HepG2 (cell line): ENCODE measurements at regions not wholly inside any gene's neighbourhood (a gene's known extent, or its start where the extent isn't known, plus 50 kb on each side); places are given as distances from the start of the nearest gene placed in this dataset.

Source experiments
- ATAC-seq: fragments of 200-7000 bp; cut with Tn5 transposase; 3 replicates; pipeline ENCODE4 v1.9.1; 2020; ENCODE audit warnings: mild to moderate bottlenecking, moderate library complexity
- BruUV-seq: library from RNA; stranded (reverse); fragments of 400-500 nt; replicated peaks from 2 replicates; lab custom pipeline; 2021; lab: Mats Ljungman, UMichigan
- CTCF ChIA-PET: fragments of 300-600 bp; formaldehyde crosslinking; extraction: SDS; loops from one replicate; lab custom pipeline; 2021; ENCODE audit warnings: low total read pairs, inconsistent platforms, low intra/inter-chr PET ratio; lab: Yijun Ruan, JAX
- POLR2A ChIA-PET: fragments of 350-600 bp; sonication (Branson Sonifier 250); formaldehyde crosslinking; loops from one replicate; lab custom pipeline; 2020; ENCODE audit warnings: antibody characterized with exemption, inconsistent platforms; lab: Yijun Ruan, JAX
- DNase-seq: peaks from one replicate; pipeline ENCODE4 v3.0.0-alpha.2; 2015; ENCODE audit warnings: low spot score
- FAIRE-seq: peaks from 3 replicates; lab custom pipeline; 2011; peaks lifted over from hg19 to GRCh38; lab: Jason Lieb, UNC
- H2AFZ ChIP-seq: one replicate; pipeline ENCODE4 v1.6.1; 2011; ENCODE audit warnings: low read length, inconsistent platforms
- H3K27ac ChIP-seq: fragments of 300-600 bp; 3 replicates; pipeline ENCODE4 v1.8.0; 2011; ENCODE audit warnings: mixed run types, mild to moderate bottlenecking, mixed read lengths, low read length, inconsistent platforms; ENCODE audit not compliant: insufficient read depth; ENCODE audit errors: extremely low read length
- H3K27me3 ChIP-seq, 2 experiments: fragments of 200-600 bp in 1 of 2; 2 replicates in 1 of 2; 3 replicates in 1 of 2; pipeline versions ENCODE4 v1.6.0 to v1.8.0; 2011; ENCODE audit warnings: low read length in 2 of 2, mild to moderate bottlenecking in 2 of 2, moderate library complexity in 2 of 2, inconsistent platforms in 1 of 2; ENCODE audit not compliant: insufficient read depth in 2 of 2, control insufficient read depth in 1 of 2
- H3K36me3 ChIP-seq, 2 experiments: fragments of 200-600 bp in 1 of 2; replicated peaks in 1 of 2; 2 replicates in 1 of 2; 3 replicates in 1 of 2; pipeline versions ENCODE4 v1.5.1 to v1.8.0; 2011; ENCODE audit warnings: low read length in 2 of 2, inconsistent platforms in 1 of 2; ENCODE audit not compliant: insufficient read depth in 2 of 2, control insufficient read depth in 1 of 2
- H3K4me1 ChIP-seq: 2 replicates; pipeline ENCODE4 v1.5.1; 2012; ENCODE audit warnings: low read length, inconsistent platforms; ENCODE audit not compliant: insufficient read depth
- H3K4me2 ChIP-seq: 2 replicates; pipeline ENCODE4 v1.6.0; 2011; ENCODE audit warnings: low read depth, low read length, inconsistent platforms
- H3K4me3 ChIP-seq, 3 experiments: fragments of 200-600 bp in 1 of 3; sonication (generic), shearing (Covaris generic) in 1 of 3; replicated peaks in 1 of 3; 2 replicates each; pipeline ENCODE4 v1.5.1; 2011 to 2016; ENCODE audit warnings: low read length in 3 of 3, inconsistent platforms in 2 of 3, low read depth in 2 of 3, mild to moderate bottlenecking in 2 of 3, control low read depth in 1 of 3, mixed read lengths in 1 of 3; ENCODE audit not compliant: insufficient read depth in 1 of 3
- H3K79me2 ChIP-seq: one replicate; pipeline ENCODE4 v1.6.1; 2011; ENCODE audit warnings: low read length, inconsistent platforms; ENCODE audit not compliant: insufficient read depth
- H3K9ac ChIP-seq: 2 replicates; pipeline ENCODE4 v1.6.0; 2011; ENCODE audit warnings: mild to moderate bottlenecking, low read depth, low read length, inconsistent platforms; ENCODE audit not compliant: insufficient read depth
- H3K9me3 ChIP-seq: 2 replicates; pipeline ENCODE4 v1.5.1; 2012; ENCODE audit warnings: mild to moderate bottlenecking, low read length
- H4K20me1 ChIP-seq: 2 replicates; pipeline ENCODE4 v1.6.0; 2011; ENCODE audit warnings: inconsistent platforms, mild to moderate bottlenecking, low read length, moderate library complexity; ENCODE audit not compliant: insufficient read depth
- CBX2 ChIP-seq, 2 experiments: fragments of 200-600 bp in 1 of 2; sonication (generic); formaldehyde crosslinking in 1 of 2; IDR thresholded peaks; 2 replicates each; pipeline versions ENCODE4 v1.7.0 to v1.8.1; 2018 to 2022; ENCODE audit warnings: low read depth in 2 of 2, low read length in 1 of 2, mild to moderate bottlenecking in 1 of 2, missing genetic modification reagents in 1 of 2
- FOXK1 ChIP-seq: sonication (generic); formaldehyde crosslinking; IDR thresholded peaks from 2 replicates; pipeline ENCODE4 v1.4.0; 2020; ENCODE audit warnings: low read depth, missing genetic modification reagents, borderline replicate concordance
- KAT2B ChIP-seq: fragments of 150-350 bp; IDR thresholded peaks from 2 replicates; pipeline ENCODE4 v1.6.1; 2014; ENCODE audit warnings: low read depth, low read length, borderline replicate concordance
- PTBP1 ChIP-seq: fragments of 200-400 bp; formaldehyde crosslinking; IDR thresholded peaks from 2 replicates; pipeline ENCODE4 v1.6.1; 2018; ENCODE audit warnings: low read length, low read depth; ENCODE audit not compliant: poor library complexity, severe bottlenecking
- SOX6 ChIP-seq, 2 experiments: fragments of 450-650 bp in 1 of 2; sonication (generic) in 1 of 2; formaldehyde crosslinking in 1 of 2; IDR thresholded peaks; 2 replicates each; pipeline versions ENCODE4 v1.4.0 to v1.6.1; 2017 to 2020; ENCODE audit warnings: antibody characterized with exemption in 1 of 2, mild to moderate bottlenecking in 1 of 2, missing genetic modification reagents in 1 of 2
- SP140L ChIP-seq: sonication (generic); formaldehyde crosslinking; IDR thresholded peaks from 2 replicates; pipeline ENCODE4 v1.4.0; 2020; ENCODE audit warnings: missing genetic modification reagents, borderline replicate concordance
- SRSF4 ChIP-seq: fragments of 200-400 bp; formaldehyde crosslinking; IDR thresholded peaks from one replicate; pipeline ENCODE4 v1.6.1; 2018; ENCODE audit warnings: mild to moderate bottlenecking, low read depth, low read length, moderate library complexity; ENCODE audit not compliant: poor library complexity, severe bottlenecking
- TCF7 ChIP-seq: sonication (generic); IDR thresholded peaks from 2 replicates; pipeline ENCODE4 v1.6.1; 2016; ENCODE audit warnings: antibody characterized with exemption, low read depth
- TFAP4 ChIP-seq: sonication (generic); IDR thresholded peaks from 2 replicates; pipeline ENCODE4 v1.6.1; 2016; ENCODE audit warnings: low read depth, borderline replicate concordance
- THAP7 ChIP-seq: sonication (generic); formaldehyde crosslinking; IDR thresholded peaks from 2 replicates; pipeline ENCODE4 v1.8.1; 2023; ENCODE audit warnings: mild to moderate bottlenecking, missing genetic modification reagents
- U2AF2 ChIP-seq: fragments of 200-400 bp; formaldehyde crosslinking; IDR thresholded peaks from 2 replicates; pipeline ENCODE4 v1.6.1; 2017; ENCODE audit warnings: low read depth, mild to moderate bottlenecking, low read length
- ZBTB42 ChIP-seq: sonication (generic); formaldehyde crosslinking; IDR thresholded peaks from 2 replicates; pipeline ENCODE4 v1.5.0; 2020; ENCODE audit warnings: mild to moderate bottlenecking, missing genetic modification reagents
- ZFAT ChIP-seq: sonication (generic); formaldehyde crosslinking; conservative IDR thresholded peaks from 2 replicates; pipeline ENCODE4 v1.8.1; 2023; ENCODE audit warnings: missing genetic modification reagents, inconsistent platforms
- ZFP36L2 ChIP-seq: sonication (generic); formaldehyde crosslinking; IDR thresholded peaks from 2 replicates; pipeline ENCODE4 v1.4.0; 2020; ENCODE audit warnings: missing genetic modification reagents
- ZFY ChIP-seq: sonication (generic); formaldehyde crosslinking; IDR thresholded peaks from 2 replicates; pipeline ENCODE4 v1.4.0; 2020; ENCODE audit warnings: missing genetic modification reagents
- ZKSCAN8 ChIP-seq: IDR thresholded peaks from 2 replicates; pipeline ENCODE4 v1.6.1; 2016; ENCODE audit warnings: borderline replicate concordance, missing genetic modification reagents, missing compliant biosample characterization
- ZNF136 ChIP-seq: sonication (generic); formaldehyde crosslinking; IDR thresholded peaks from 2 replicates; pipeline ENCODE4 v1.8.1; 2022; ENCODE audit warnings: low read depth, mild to moderate bottlenecking, moderate library complexity, missing genetic modification reagents
- ZNF275 ChIP-seq: sonication (generic); formaldehyde crosslinking; IDR thresholded peaks from 2 replicates; pipeline ENCODE4 v1.8.0; 2022; ENCODE audit warnings: missing genetic modification reagents, mild to moderate bottlenecking, inconsistent platforms, borderline replicate concordance
- ZNF282 ChIP-seq: fragments of 450-650 bp; IDR thresholded peaks from 2 replicates; pipeline ENCODE4 v1.6.1; 2018; ENCODE audit not compliant: partially characterized antibody
- WGBS: methylation state at CpG from one replicate; pipeline ENCODE4 v1.1.6; 2017; ENCODE audit warnings: low lambda C conversion rate; 5-methylcytosine and 5-hydroxymethylcytosine counted together
- in situ Hi-C: cut with HindIII; loops from 2 replicates; pipeline ENCODE4 v1.10.0; 2017; ENCODE audit warnings: low pct_unique_long_range_greater_than_20kb; ENCODE audit not compliant: extremely low pct_ligation_motif_present
- intact Hi-C: fragments of 100-400 bp; cut with micrococcal nuclease; formaldehyde crosslinking; loops from one replicate; pipeline ENCODE4 v1.10.0; 2022; ENCODE audit not compliant: unreplicated experiment
- TF ChIP-seq, protein P1 (sequence below): sonication (generic); formaldehyde crosslinking; IDR thresholded peaks from 2 replicates; pipeline ENCODE4 v1.5.1; 2020; ENCODE audit warnings: mild to moderate bottlenecking, missing genetic modification reagents, moderate library complexity

DNA sequence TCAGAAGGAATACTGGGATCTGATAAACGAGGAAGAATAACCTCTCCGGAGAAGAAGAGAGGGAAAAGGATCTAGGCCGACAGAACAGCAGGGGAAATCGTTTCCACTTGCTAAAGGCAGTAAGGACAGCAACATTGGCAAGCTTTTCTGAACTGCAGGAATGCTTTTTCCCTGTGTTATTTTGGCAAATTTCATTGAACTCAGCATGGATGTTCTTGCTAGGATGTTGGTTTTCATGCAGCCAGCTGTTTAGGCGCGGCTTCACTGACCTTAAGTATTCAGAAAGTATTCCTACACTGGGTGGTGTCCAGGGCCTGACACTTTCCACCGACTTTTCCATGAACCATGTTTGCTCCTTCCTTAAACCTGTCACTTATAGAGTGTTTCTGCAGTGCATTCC is 489.7 kb downstream of the CNTN3 start:
- no peak overlapping the region for H3K4me3 ChIP-seq
- H3K4me1 ChIP-seq, result no peaks in the 10 kb centered on the region
- ATAC-seq, result no peak
- no peak for FAIRE-seq
- CTCF ChIA-PET, result no interaction called here
- intact Hi-C loops, result no loop called here
- H2AFZ ChIP-seq, result no peak overlapping the region
- no peak overlapping the region for H3K27ac ChIP-seq
- no TSS peak for BruUV-seq
- H3K36me3 ChIP-seq, result no peaks in the 10 kb centered on the region
- peaks cover 47% of the 10 kb centered on the region for H3K9me3 ChIP-seq
- 23% methylated on average over 7 of the region's 7 CpGs for WGBS
- in situ Hi-C loops, result no loop called here
- POLR2A ChIA-PET, result no interaction called here
- H3K9ac ChIP-seq, result no peak overlapping the region
- no peak overlapping the region for H3K4me2 ChIP-seq
- TF ChIP-seq PTBP1 (no peak), U2AF2 (no peak), ZFAT (CRISPR knock-in tag) (no peak), CBX2 (IDR thresholded peaks at IDR 0.05; ENCODE audit: low read depth, low read length) (no peak), CBX2 (CRISPR knock-in tag; IDR thresholded peaks at IDR 0.05; ENCODE audit: low read depth) (no peak), FOXK1 (CRISPR knock-in tag) (no peak), TFAP4 (no peak), ZFP36L2 (CRISPR knock-in tag) (no peak), ZBTB42 (CRISPR knock-in tag) (no peak), ZNF136 (CRISPR knock-in tag) (no peak), KAT2B (no peak), ZNF275 (CRISPR knock-in tag) (no peak), SRSF4 (no peak), TCF7 (no peak), SP140L (no peak), THAP7 (CRISPR knock-in tag) (no peak), ZKSCAN8 (CRISPR knock-in tag) (no peak), SOX6 (IDR thresholded peaks at IDR 0.05) (no peak), SOX6 (CRISPR knock-in tag; IDR thresholded peaks at IDR 0.05) (no peak), ZNF282 (no peak), ZFY (no peak)
- TF ChIP-seq, protein P1, sequence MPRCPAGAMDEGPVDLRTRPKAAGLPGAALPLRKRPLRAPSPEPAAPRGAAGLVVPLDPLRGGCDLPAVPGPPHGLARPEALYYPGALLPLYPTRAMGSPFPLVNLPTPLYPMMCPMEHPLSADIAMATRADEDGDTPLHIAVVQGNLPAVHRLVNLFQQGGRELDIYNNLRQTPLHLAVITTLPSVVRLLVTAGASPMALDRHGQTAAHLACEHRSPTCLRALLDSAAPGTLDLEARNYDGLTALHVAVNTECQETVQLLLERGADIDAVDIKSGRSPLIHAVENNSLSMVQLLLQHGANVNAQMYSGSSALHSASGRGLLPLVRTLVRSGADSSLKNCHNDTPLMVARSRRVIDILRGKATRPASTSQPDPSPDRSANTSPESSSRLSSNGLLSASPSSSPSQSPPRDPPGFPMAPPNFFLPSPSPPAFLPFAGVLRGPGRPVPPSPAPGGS (CRISPR knock-in tag), result no peak
- no peaks in the 10 kb centered on the region for H3K79me2 ChIP-seq
- no peaks in the 10 kb centered on the region for H4K20me1 ChIP-seq
- no peak for DNase-seq
- no peaks in the 10 kb centered on the region for H3K27me3 ChIP-seq
